ENCODE measurements at regions not wholly inside any gene's neighbourhood (a gene's known extent, or its start where the extent isn't known, plus 50 kb on each side); places are given as distances from the start of the nearest gene placed in this dataset.

GRCh38 chr12:29983851-29984250 is 200.1 kb upstream of the TMTC1 start:
- TF ChIP-seq EP300 (IDR thresholded peaks at IDR 0.05) = no peak
- no peak for TF ChIP-seq RAD21 (conservative IDR thresholded peaks at IDR 0.05 in 1 of 2, IDR thresholded peaks at IDR 0.05 in 1 of 2)
- no peak for TF ChIP-seq NPAS2 (CRISPR knock-in tag; IDR thresholded peaks at IDR 0.05; ENCODE audit: borderline replicate concordance)
- TF ChIP-seq CTCF (IDR thresholded peaks at IDR 0.05) = no peak
- no peak for TF ChIP-seq ZFP36 (IDR thresholded peaks at IDR 0.05; ENCODE audit: borderline replicate concordance, partially characterized antibody)
- TF ChIP-seq JUN (IDR thresholded peaks at IDR 0.05) = no peak
- no peak for TF ChIP-seq RNF2 (IDR thresholded peaks at IDR 0.05; ENCODE audit: borderline replicate concordance, low read depth)
- no peak for TF ChIP-seq POLR2A (IDR thresholded peaks at IDR 0.05; ENCODE audit: low read length)
- TF ChIP-seq ELK1 (IDR thresholded peaks at IDR 0.05; ENCODE audit: low read depth, low read length) = no peak
- no peak for TF ChIP-seq REST (IDR thresholded peaks at IDR 0.05)
- TF ChIP-seq RCOR1 (IDR thresholded peaks at IDR 0.05; ENCODE audit: low read depth, low read length) = no peak

Data from A549 (cell line).